A549 (cell line): ENCODE measurements at regions not wholly inside any gene's neighbourhood (a gene's known extent, or its start where the extent isn't known, plus 50 kb on each side); places are given as distances from the start of the nearest gene placed in this dataset.
"Not testable (repeated sequence)": the region's sequence is repeated elsewhere in the genome, so short reads cannot be mapped to it uniquely, and the experiment has no call there.

Source experiments
- ATAC-seq, 2 experiments: fragments of 200-7000 bp in 1 of 2; fragments of >200 bp in 1 of 2; cut with Nextera tagmentation in 1 of 2; cut with Tn5 transposase in 1 of 2; 3 replicates each; pipeline versions ENCODE4 v1.8.0 to v1.9.1; 2018 to 2020; ENCODE audit warnings: mild to moderate bottlenecking in 1 of 2, moderate library complexity in 1 of 2
- CTCF ChIA-PET: fragments of 300-600 bp; sonication (Branson Sonifier 250); formaldehyde crosslinking; extraction: SDS; loops from one replicate; lab custom pipeline; 2021; ENCODE audit warnings: antibody characterized with exemption, inconsistent platforms; lab: Yijun Ruan, JAX
- POLR2A ChIA-PET: fragments of 350-600 bp; formaldehyde crosslinking; extraction: SDS; loops from one replicate; lab custom pipeline; 2021; ENCODE audit warnings: antibody characterized with exemption, inconsistent platforms; lab: Yijun Ruan, JAX
- DNase-seq, 2 experiments: peaks; one replicate each; pipeline versions ENCODE4 v3.0.0 to v3.0.0-alpha.2; 2011 to 2016; ENCODE audit warnings: low read depth in 1 of 2, low spot score in 1 of 2
- FAIRE-seq: peaks from 2 replicates; lab custom pipeline; 2011; peaks lifted over from hg19 to GRCh38; lab: Jason Lieb, UNC
- H3K27ac ChIP-seq, 2 experiments: fragments of >200 bp; sonication (Bioruptor Twin); formaldehyde crosslinking; 3 replicates each; pipeline ENCODE4 v1.5.1; 2016 to 2017
- H3K4me1 ChIP-seq: fragments of >200 bp; sonication (Bioruptor Twin); formaldehyde crosslinking; 3 replicates; pipeline ENCODE4 v1.6.1; 2016
- H3K4me2 ChIP-seq: fragments of >200 bp; sonication (Bioruptor Twin); formaldehyde crosslinking; 3 replicates; pipeline ENCODE4 v1.6.1; 2016
- H3K4me3 ChIP-seq: fragments of >200 bp; sonication (Bioruptor Twin); formaldehyde crosslinking; 3 replicates; pipeline ENCODE4 v1.5.1; 2016
- H3K9me3 ChIP-seq: fragments of >200 bp; sonication (Bioruptor Twin); formaldehyde crosslinking; 3 replicates; pipeline ENCODE4 v1.6.1; 2016
- BHLHE40 ChIP-seq: IDR thresholded peaks from 2 replicates; pipeline ENCODE4 v1.6.1; 2012; ENCODE audit warnings: low read depth, low read length, inconsistent platforms
- CBX8 ChIP-seq: fragments of 200-600 bp; sonication (generic); IDR thresholded peaks from 2 replicates; pipeline ENCODE4 v1.6.1; 2016
- CEBPB ChIP-seq, 2 experiments: fragments of >200 bp in 1 of 2; sonication (Bioruptor Twin) in 1 of 2; formaldehyde crosslinking in 1 of 2; IDR thresholded peaks; 2 replicates each; pipeline ENCODE4 v1.6.1; 2012 to 2016
- CHD2 ChIP-seq: fragments of 150-350 bp; IDR thresholded peaks from 2 replicates; pipeline ENCODE4 v1.6.1; 2014; ENCODE audit warnings: low read length; ENCODE audit not compliant: partially characterized antibody
- EHMT2 ChIP-seq: fragments of 200-600 bp; sonication (generic); IDR thresholded peaks from 2 replicates; pipeline ENCODE4 v1.6.1; 2016; ENCODE audit warnings: antibody characterized with exemption, low read depth, mild to moderate bottlenecking, moderate library complexity
- FOSL2 ChIP-seq, 2 experiments: fragments of 450-650 bp in 1 of 2; fragments of >200 bp in 1 of 2; sonication (Bioruptor Twin) in 1 of 2; formaldehyde crosslinking; IDR thresholded peaks; 2 replicates each; pipeline versions ENCODE4 v1.5.0 to v1.6.1; 2016 to 2020; ENCODE audit warnings: mild to moderate bottlenecking in 1 of 2, moderate library complexity in 1 of 2
- FOXS1 ChIP-seq: fragments of 250-450 bp; sonication (Bioruptor Pico); IDR thresholded peaks from 2 replicates; pipeline ENCODE4 v1.5.0; 2020; ENCODE audit warnings: mild to moderate bottlenecking, moderate library complexity
- HDAC2 ChIP-seq: fragments of 200-600 bp; sonication (generic); IDR thresholded peaks from 2 replicates; pipeline ENCODE4 v1.6.1; 2016
- HEYL ChIP-seq: fragments of 250-450 bp; sonication (Bioruptor Pico); IDR thresholded peaks from 2 replicates; pipeline ENCODE4 v1.8.0; 2021; ENCODE audit warnings: mild to moderate bottlenecking, moderate library complexity
- HOXA7 ChIP-seq: fragments of 250-450 bp; sonication (Bioruptor Pico); IDR thresholded peaks from 2 replicates; pipeline ENCODE4 v1.5.0; 2020; ENCODE audit warnings: mild to moderate bottlenecking, moderate library complexity
- JUN ChIP-seq, 2 experiments: fragments of >200 bp; sonication (Bioruptor Twin); formaldehyde crosslinking; IDR thresholded peaks; 2 replicates in 1 of 2; 3 replicates in 1 of 2; pipeline ENCODE4 v1.6.1; 2016 to 2017
- JUNB ChIP-seq: fragments of >200 bp; sonication (Bioruptor Twin); formaldehyde crosslinking; IDR thresholded peaks from 2 replicates; pipeline ENCODE4 v1.6.1; 2016
- NR3C1 ChIP-seq: fragments of >200 bp; sonication (Bioruptor Twin); formaldehyde crosslinking; IDR thresholded peaks from 3 replicates; pipeline ENCODE4 v1.6.1; 2017
- PHF8 ChIP-seq: fragments of 200-600 bp; sonication (generic); IDR thresholded peaks from 2 replicates; pipeline ENCODE4 v1.6.1; 2016; ENCODE audit warnings: low read depth, mild to moderate bottlenecking, antibody characterized with exemption, moderate library complexity, borderline replicate concordance
- RAD21 ChIP-seq, 2 experiments: fragments of >200 bp in 1 of 2; sonication (Bioruptor Twin) in 1 of 2; formaldehyde crosslinking in 1 of 2; IDR thresholded peaks in 1 of 2; conservative IDR thresholded peaks in 1 of 2; 2 replicates in 1 of 2; 3 replicates in 1 of 2; pipeline ENCODE4 v1.6.1; 2012 to 2018; ENCODE audit warnings: inconsistent platforms in 1 of 2
- RCOR1 ChIP-seq: fragments of 150-350 bp; IDR thresholded peaks from 2 replicates; pipeline ENCODE4 v1.6.1; 2014; ENCODE audit warnings: antibody characterized with exemption, low read length, low read depth
- RFX5 ChIP-seq: fragments of 450-650 bp; IDR thresholded peaks from 2 replicates; pipeline ENCODE4 v1.7.1; 2014; ENCODE audit warnings: antibody characterized with exemption, mild to moderate bottlenecking, moderate library complexity
- RNF2 ChIP-seq: fragments of 200-600 bp; sonication (generic); IDR thresholded peaks from 2 replicates; pipeline ENCODE4 v1.6.1; 2016; ENCODE audit warnings: low read depth, mild to moderate bottlenecking, antibody characterized with exemption, moderate library complexity, borderline replicate concordance
- ZC3H11A ChIP-seq: fragments of 450-650 bp; IDR thresholded peaks from 2 replicates; pipeline ENCODE4 v1.6.1; 2014; ENCODE audit warnings: antibody characterized with exemption, mild to moderate bottlenecking
- ZFP36 ChIP-seq: fragments of 450-650 bp; IDR thresholded peaks from 2 replicates; pipeline ENCODE4 v1.6.1; 2014; ENCODE audit warnings: borderline replicate concordance; ENCODE audit not compliant: partially characterized antibody
- ZNF302 ChIP-seq: fragments of 250-450 bp; sonication (Bioruptor Pico); IDR thresholded peaks from 2 replicates; pipeline ENCODE4 v1.9.0; 2021; ENCODE audit warnings: inconsistent platforms, mild to moderate bottlenecking, moderate library complexity
- ZSCAN20 ChIP-seq: fragments of 250-450 bp; sonication (Bioruptor Pico); IDR thresholded peaks from 2 replicates; pipeline ENCODE4 v1.8.0; 2022; ENCODE audit warnings: mild to moderate bottlenecking, moderate library complexity
- WGBS: methylation state at CpG from one replicate; pipeline ENCODE4 v1.1.6; 2017; ENCODE audit errors: missing lambda C conversion rate; 5-methylcytosine and 5-hydroxymethylcytosine counted together
- TF ChIP-seq, protein P1 (sequence below): IDR thresholded peaks from 2 replicates; pipeline ENCODE4 v1.6.1; 2012
- TF ChIP-seq, protein P2 (sequence below): fragments of >200 bp; sonication (Bioruptor Twin); formaldehyde crosslinking; IDR thresholded peaks from 2 replicates; pipeline ENCODE4 v1.6.1; 2016
- TF ChIP-seq, protein P3 (sequence below): fragments of >200 bp; sonication (Bioruptor Twin); formaldehyde crosslinking; IDR thresholded peaks from 3 replicates; pipeline ENCODE4 v1.6.1; 2016
- TF ChIP-seq, protein P4 (sequence below): fragments of 150-350 bp; IDR thresholded peaks from 2 replicates; pipeline ENCODE4 v1.6.1; 2014; ENCODE audit warnings: low read depth, mild to moderate bottlenecking, low read length
- TF ChIP-seq, protein P5 (sequence below): fragments of 250-450 bp; sonication (Bioruptor Pico); IDR thresholded peaks from 2 replicates; pipeline ENCODE4 v1.5.0; 2021; ENCODE audit warnings: mild to moderate bottlenecking, moderate library complexity, borderline replicate concordance
- TF ChIP-seq, protein P6 (sequence below): fragments of >200 bp; sonication (Bioruptor Twin); formaldehyde crosslinking; IDR thresholded peaks from 3 replicates; pipeline ENCODE4 v1.5.1; 2016

DNA sequence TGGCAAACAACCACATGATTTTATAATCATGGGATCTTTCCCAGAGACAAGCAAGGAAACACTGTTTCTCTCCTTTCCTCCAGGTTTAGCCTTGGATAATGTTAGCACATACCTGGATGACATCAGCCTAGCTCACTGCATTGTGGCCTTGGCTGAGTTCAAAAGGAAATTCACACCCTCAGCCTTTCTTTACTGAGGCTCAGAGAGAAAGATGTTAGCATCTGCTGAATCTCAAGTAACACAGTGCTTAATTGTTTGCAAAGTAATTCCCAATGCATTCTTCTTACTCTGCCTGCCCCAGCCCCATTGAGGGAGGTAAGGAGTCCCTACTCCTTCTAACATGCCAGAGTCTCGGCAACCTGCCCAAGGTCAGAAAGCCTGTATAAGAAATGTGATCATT lies 432.2 kb upstream of the LMCD1 start (continued):
- TF ChIP-seq, protein P1, sequence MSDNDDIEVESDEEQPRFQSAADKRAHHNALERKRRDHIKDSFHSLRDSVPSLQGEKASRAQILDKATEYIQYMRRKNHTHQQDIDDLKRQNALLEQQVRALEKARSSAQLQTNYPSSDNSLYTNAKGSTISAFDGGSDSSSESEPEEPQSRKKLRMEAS: no peak
- no peak for TF ChIP-seq HOXA7 (CRISPR knock-in tag)
- no peak for TF ChIP-seq ZFP36

DNA sequence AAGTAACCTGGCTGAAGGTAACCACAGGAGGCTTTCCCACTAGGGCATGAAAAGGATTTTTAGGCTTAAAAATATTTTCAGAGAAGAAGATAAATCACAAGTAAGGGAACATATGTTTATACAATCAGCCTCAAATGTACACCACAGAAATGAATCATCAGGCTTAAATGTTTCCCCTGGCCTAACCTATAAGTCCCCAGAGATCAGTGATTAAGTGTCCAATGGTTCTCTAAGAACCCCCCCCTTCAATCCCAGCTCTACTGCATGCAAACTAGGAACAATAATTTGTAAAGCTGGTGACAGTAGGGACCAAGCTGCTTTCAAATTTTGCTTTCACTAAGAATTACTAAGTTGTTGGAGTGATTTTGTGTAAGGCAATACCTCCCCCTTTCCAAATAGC lies 431.6 kb upstream of the LMCD1 start:
- DNase-seq: no peak
- no peak overlapping the region for H3K4me3 ChIP-seq
- H3K4me1 ChIP-seq: no peaks in the 10 kb centered on the region
- H3K4me2 ChIP-seq: no peak overlapping the region
- ATAC-seq: no peak
- CTCF ChIA-PET: no interaction called here
- FAIRE-seq: no peak
- TF ChIP-seq HEYL (CRISPR knock-in tag): no peak
- TF ChIP-seq, protein P2, sequence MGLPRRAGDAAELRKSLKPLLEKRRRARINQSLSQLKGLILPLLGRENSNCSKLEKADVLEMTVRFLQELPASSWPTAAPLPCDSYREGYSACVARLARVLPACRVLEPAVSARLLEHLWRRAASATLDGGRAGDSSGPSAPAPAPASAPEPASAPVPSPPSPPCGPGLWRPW: no peak
- TF ChIP-seq, protein P3, sequence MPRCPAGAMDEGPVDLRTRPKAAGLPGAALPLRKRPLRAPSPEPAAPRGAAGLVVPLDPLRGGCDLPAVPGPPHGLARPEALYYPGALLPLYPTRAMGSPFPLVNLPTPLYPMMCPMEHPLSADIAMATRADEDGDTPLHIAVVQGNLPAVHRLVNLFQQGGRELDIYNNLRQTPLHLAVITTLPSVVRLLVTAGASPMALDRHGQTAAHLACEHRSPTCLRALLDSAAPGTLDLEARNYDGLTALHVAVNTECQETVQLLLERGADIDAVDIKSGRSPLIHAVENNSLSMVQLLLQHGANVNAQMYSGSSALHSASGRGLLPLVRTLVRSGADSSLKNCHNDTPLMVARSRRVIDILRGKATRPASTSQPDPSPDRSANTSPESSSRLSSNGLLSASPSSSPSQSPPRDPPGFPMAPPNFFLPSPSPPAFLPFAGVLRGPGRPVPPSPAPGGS: no peak
- TF ChIP-seq RAD21 (conservative IDR thresholded peaks at IDR 0.05 in 1 of 2, IDR thresholded peaks at IDR 0.05 in 1 of 2): no peak
- no peak for TF ChIP-seq RNF2
- no peak for TF ChIP-seq NR3C1
- TF ChIP-seq CHD2: no peak
- TF ChIP-seq EHMT2: no peak
- no peak for TF ChIP-seq HDAC2
- TF ChIP-seq, protein P4, sequence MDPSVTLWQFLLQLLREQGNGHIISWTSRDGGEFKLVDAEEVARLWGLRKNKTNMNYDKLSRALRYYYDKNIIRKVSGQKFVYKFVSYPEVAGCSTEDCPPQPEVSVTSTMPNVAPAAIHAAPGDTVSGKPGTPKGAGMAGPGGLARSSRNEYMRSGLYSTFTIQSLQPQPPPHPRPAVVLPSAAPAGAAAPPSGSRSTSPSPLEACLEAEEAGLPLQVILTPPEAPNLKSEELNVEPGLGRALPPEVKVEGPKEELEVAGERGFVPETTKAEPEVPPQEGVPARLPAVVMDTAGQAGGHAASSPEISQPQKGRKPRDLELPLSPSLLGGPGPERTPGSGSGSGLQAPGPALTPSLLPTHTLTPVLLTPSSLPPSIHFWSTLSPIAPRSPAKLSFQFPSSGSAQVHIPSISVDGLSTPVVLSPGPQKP: no peak
- no peak for TF ChIP-seq RCOR1
- no peak for TF ChIP-seq JUNB
- TF ChIP-seq RFX5: no peak
- no peak for TF ChIP-seq PHF8
- TF ChIP-seq, all 56 proteins: peak for 0
- no peak overlapping the region for H3K27ac ChIP-seq
- POLR2A ChIA-PET: no interaction called here
- no peaks in the 10 kb centered on the region for H3K9me3 ChIP-seq

DNA sequence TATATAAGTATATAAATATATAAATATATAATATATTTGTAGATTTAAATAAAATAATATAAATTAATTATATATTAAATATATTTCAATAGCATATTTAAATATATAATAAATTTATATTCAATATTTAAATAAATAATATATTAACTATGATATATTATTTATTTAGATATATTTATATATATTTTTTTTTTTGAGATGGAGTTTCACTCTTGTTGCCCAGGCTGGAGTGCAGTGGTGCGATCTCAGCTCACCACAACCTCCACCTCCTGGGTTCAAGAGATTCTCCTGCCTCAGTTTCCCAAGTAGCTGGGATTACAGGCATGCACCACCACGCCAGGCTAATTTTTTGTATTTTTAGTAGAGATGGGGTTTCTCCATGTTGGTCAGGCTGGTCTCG lies 426.9 kb upstream of the LMCD1 start:
- H3K27ac ChIP-seq, DNase-seq, H3K4me3 ChIP-seq, FAIRE-seq, H3K4me1 ChIP-seq, H3K9me3 ChIP-seq, H3K4me2 ChIP-seq, CTCF ChIA-PET, ATAC-seq, POLR2A ChIA-PET: not testable (repeated sequence)
- 14% methylated on average over 3 of the region's 3 CpGs for WGBS

DNA sequence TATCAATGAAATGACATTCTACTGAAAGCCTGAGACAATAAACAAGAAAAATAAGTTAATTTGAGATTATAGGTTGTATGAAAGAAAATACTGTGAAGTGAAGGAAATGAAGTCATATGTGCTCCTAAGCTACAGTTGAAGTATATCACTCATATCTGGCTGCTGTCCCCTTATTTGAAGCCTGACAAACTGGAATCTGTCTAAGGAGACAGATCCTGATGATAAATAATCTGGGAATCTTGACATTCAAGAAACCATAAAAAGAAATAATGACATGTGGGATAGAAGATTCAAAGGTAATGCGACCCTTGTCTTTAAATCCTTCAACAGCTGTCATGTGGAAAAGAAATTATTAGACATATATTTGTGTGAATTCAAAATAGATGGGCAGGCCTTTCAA lies 424.5 kb upstream of the LMCD1 start:
- no peak for FAIRE-seq
- H3K27ac ChIP-seq: no peak overlapping the region
- no peaks in the 10 kb centered on the region for H3K4me1 ChIP-seq
- H3K9me3 ChIP-seq: no peaks in the 10 kb centered on the region
- H3K4me3 ChIP-seq: no peak overlapping the region
- WGBS: 7% methylated on average over 1 of the region's 1 CpG
- no peak for DNase-seq
- no peak overlapping the region for H3K4me2 ChIP-seq
- ChIA-PET POLR2A (no interaction called here), CTCF (no interaction called here)
- ATAC-seq: no peak
- no peak for TF ChIP-seq CBX8
- TF ChIP-seq, protein P5, sequence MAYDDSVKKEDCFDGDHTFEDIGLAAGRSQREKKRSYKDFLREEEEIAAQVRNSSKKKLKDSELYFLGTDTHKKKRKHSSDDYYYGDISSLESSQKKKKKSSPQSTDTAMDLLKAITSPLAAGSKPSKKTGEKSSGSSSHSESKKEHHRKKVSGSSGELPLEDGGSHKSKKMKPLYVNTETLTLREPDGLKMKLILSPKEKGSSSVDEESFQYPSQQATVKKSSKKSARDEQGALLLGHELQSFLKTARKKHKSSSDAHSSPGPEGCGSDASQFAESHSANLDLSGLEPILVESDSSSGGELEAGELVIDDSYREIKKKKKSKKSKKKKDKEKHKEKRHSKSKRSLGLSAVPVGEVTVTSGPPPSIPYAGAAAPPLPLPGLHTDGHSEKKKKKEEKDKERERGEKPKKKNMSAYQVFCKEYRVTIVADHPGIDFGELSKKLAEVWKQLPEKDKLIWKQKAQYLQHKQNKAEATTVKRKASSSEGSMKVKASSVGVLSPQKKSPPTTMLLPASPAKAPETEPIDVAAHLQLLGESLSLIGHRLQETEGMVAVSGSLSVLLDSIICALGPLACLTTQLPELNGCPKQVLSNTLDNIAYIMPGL (CRISPR knock-in tag): no peak
- TF ChIP-seq JUNB: no peak
- no peak for TF ChIP-seq FOSL2 (IDR thresholded peaks at IDR 0.05)
- no peak for TF ChIP-seq FOSL2 (CRISPR knock-in tag; IDR thresholded peaks at IDR 0.05)
- TF ChIP-seq, protein P6, sequence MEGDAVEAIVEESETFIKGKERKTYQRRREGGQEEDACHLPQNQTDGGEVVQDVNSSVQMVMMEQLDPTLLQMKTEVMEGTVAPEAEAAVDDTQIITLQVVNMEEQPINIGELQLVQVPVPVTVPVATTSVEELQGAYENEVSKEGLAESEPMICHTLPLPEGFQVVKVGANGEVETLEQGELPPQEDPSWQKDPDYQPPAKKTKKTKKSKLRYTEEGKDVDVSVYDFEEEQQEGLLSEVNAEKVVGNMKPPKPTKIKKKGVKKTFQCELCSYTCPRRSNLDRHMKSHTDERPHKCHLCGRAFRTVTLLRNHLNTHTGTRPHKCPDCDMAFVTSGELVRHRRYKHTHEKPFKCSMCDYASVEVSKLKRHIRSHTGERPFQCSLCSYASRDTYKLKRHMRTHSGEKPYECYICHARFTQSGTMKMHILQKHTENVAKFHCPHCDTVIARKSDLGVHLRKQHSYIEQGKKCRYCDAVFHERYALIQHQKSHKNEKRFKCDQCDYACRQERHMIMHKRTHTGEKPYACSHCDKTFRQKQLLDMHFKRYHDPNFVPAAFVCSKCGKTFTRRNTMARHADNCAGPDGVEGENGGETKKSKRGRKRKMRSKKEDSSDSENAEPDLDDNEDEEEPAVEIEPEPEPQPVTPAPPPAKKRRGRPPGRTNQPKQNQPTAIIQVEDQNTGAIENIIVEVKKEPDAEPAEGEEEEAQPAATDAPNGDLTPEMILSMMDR: no peak
- TF ChIP-seq ZSCAN20 (CRISPR knock-in tag): no peak
- TF ChIP-seq ZC3H11A: no peak
- TF ChIP-seq JUN (IDR thresholded peaks at IDR 0.05): no peak
- TF ChIP-seq PHF8: no peak
- TF ChIP-seq, protein P1: no peak
- no peak for TF ChIP-seq CEBPB (IDR thresholded peaks at IDR 0.05)
- TF ChIP-seq RCOR1: no peak
- no peak for TF ChIP-seq FOXS1 (CRISPR knock-in tag)
- no peak for TF ChIP-seq BHLHE40
- TF ChIP-seq ZNF302 (CRISPR knock-in tag): no peak
- TF ChIP-seq EHMT2: no peak
